Cardiac muscle cell (in vitro differentiated cells and primary cell): ENCODE measurements at regions not wholly inside any gene's neighbourhood (a gene's known extent, or its start where the extent isn't known, plus 50 kb on each side); places are given as distances from the start of the nearest gene placed in this dataset.

Experiments
- DNase-seq, 2 donors: peaks; one replicate each; pipeline versions ENCODE4 v3.0.0 to v3.0.0-alpha.2; 2010 to 2017; ENCODE audit warnings: low read depth in 1 of 2, low spot score in 1 of 2
- H3K27ac ChIP-seq: fragments of 200-600 bp; sonication (generic); 2 replicates; pipeline ENCODE4 v1.5.1; 2016
- H3K27me3 ChIP-seq: fragments of 200-600 bp; sonication (generic); 2 replicates; pipeline ENCODE4 v1.6.0; 2016; ENCODE audit warnings: control low read depth
- H3K36me3 ChIP-seq: fragments of 200-600 bp; sonication (generic); 2 replicates; pipeline ENCODE4 v1.5.1; 2016; ENCODE audit warnings: control low read depth
- H3K4me1 ChIP-seq: fragments of 200-600 bp; sonication (generic); 2 replicates; pipeline ENCODE4 v1.8.1; 2017; ENCODE audit warnings: low read depth, mild to moderate bottlenecking, mixed run types
- H3K4me3 ChIP-seq: fragments of 200-600 bp; sonication (generic); 2 replicates; pipeline ENCODE4 v1.5.1; 2016; ENCODE audit warnings: mild to moderate bottlenecking
- H3K9me3 ChIP-seq: fragments of 200-600 bp; sonication (generic); 2 replicates; pipeline ENCODE4 v1.5.1; 2017; ENCODE audit warnings: low read depth, mild to moderate bottlenecking, control low read depth
- TF ChIP-seq, protein P1 (sequence below): IDR thresholded peaks from 2 replicates; pipeline ENCODE4 v1.5.1; 2012; ENCODE audit warnings: low read depth, mild to moderate bottlenecking, low read length

DNA sequence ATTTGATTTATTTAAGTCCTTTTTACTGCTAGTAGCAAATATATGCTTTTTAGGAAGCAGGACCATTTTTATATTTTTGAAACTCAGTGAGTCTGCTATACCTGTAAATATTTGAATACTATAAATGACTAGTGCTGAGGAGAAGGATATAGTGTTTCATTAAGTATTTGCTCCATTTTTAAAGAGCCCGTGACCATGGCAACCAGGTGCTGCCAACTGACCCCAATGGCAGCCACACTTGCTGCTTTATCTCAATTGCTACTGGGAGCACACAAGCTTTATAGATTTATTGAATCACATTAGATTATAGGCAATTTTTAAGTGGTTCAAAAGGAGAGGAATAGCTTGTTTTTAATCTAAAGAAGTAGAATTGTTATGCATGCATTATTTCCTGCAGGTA, 142.0 kb downstream of the SCG2 start:
- Histone ChIP-seq H3K36me3 (no peaks in the 10 kb centered on the region), H3K4me3 (no peak overlapping the region), H3K27me3 (no peaks in the 10 kb centered on the region), H3K27ac (no peak overlapping the region), H3K9me3 (no peaks in the 10 kb centered on the region), H3K4me1 (no peaks in the 10 kb centered on the region)
- TF ChIP-seq, protein P1, sequence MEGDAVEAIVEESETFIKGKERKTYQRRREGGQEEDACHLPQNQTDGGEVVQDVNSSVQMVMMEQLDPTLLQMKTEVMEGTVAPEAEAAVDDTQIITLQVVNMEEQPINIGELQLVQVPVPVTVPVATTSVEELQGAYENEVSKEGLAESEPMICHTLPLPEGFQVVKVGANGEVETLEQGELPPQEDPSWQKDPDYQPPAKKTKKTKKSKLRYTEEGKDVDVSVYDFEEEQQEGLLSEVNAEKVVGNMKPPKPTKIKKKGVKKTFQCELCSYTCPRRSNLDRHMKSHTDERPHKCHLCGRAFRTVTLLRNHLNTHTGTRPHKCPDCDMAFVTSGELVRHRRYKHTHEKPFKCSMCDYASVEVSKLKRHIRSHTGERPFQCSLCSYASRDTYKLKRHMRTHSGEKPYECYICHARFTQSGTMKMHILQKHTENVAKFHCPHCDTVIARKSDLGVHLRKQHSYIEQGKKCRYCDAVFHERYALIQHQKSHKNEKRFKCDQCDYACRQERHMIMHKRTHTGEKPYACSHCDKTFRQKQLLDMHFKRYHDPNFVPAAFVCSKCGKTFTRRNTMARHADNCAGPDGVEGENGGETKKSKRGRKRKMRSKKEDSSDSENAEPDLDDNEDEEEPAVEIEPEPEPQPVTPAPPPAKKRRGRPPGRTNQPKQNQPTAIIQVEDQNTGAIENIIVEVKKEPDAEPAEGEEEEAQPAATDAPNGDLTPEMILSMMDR, result no peak
- no peak for DNase-seq

DNA sequence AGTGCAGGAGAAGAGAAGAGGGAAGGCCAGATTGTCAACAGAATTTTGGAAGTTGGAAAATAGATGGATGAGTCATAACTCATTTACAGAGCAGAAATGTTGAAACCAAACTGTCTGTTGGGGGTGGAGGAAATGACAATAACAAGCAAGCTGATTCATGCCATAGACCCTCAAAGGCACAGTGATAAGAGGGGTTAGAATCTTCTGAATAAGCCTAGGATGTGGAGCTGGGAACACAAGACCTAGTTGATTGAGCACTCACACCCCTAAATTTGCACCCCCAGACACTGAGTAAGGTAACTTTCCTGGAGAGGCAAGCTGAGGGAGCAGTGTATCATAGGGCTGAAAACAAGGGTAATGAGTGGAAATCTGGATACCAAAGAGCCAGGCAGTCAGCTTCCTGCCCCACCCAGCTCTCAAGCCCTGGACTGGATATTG, 141.4 kb downstream of the SCG2 start:
- TF ChIP-seq, protein P1, result no peak
- Histone ChIP-seq H3K4me3 (no peak overlapping the region), H3K27me3 (no peaks in the 10 kb centered on the region), H3K27ac (no peak overlapping the region), H3K4me1 (no peaks in the 10 kb centered on the region), H3K9me3 (no peaks in the 10 kb centered on the region), H3K36me3 (no peaks in the 10 kb centered on the region)
- peak in 1 of 2 donors; percentile 75 for DNase-seq

DNA sequence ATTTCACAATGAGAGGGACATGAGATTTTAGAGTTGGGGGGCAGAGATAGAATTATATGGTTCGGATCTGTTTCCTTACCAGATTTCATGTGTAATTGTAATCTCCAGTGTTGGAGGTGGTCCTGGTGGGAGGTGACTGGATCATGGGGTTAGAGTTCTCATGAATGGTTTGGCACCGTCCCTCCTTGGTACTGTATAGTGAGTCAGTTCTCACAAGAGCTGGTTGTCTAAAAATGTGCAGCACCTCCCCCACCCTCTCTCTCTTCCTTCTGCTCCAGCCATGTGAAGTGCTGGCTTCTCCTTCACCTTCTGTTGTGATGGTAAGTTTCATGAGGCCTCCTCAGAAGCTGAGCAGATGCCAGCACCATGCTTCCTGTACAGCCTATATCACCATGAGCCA, 138.1 kb downstream of the SCG2 start:
- Histone ChIP-seq H3K4me1 (no peaks in the 10 kb centered on the region), H3K36me3 (no peaks in the 10 kb centered on the region), H3K9me3 (no peaks in the 10 kb centered on the region), H3K4me3 (no peak overlapping the region), H3K27ac (no peak overlapping the region), H3K27me3 (no peaks in the 10 kb centered on the region)
- peak in 1 of 2 donors; percentile 59 for DNase-seq
- TF ChIP-seq, protein P1, result no peak

DNA sequence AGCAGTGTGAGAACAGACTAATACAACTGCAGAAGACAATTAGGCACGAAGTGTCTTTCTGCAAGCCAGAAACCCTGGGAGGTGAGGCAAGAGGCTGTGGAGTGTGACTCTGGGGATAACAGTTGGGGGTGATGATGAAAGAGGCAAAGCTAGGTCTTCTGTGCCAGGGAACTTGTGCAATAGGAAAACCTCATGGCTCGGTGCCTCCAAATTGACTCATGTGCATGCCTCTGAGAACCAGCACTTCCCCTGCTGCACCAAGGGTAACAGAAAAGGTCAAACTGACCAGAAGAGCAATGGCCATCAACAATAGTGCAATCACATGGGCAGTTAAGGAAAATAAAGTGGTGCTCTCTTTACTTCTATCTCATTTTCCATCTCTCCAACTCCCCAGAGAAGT, 136.4 kb downstream of the SCG2 start:
- no peaks in the 10 kb centered on the region for H3K36me3 ChIP-seq
- no peaks in the 10 kb centered on the region for H3K9me3 ChIP-seq
- H3K27me3 ChIP-seq, result no peaks in the 10 kb centered on the region
- TF ChIP-seq, protein P1, result no peak
- H3K4me3 ChIP-seq, result no peak overlapping the region
- H3K27ac ChIP-seq, result no peak overlapping the region
- no peaks in the 10 kb centered on the region for H3K4me1 ChIP-seq
- peak in 1 of 2 donors; percentile 99 for DNase-seq

DNA sequence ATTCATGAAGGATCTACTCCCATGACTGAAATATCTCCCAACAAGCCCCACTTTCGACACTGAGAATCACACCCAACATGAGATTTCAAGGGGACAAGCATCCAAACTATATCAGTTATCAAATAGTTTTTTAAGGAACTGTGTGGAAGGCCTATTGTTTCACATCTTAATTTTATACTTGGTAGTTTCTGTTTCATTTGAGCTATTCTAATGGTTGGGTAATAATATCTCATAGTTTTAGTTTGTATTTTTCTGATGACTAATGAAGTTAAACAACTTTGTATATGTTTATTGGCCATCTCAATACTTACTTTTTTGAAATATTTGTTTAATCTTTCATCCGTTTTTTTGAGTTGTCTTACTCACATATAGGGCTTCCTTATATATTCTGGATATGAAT, 135.0 kb downstream of the SCG2 start:
- no peak for DNase-seq
- Histone ChIP-seq H3K27me3 (no peaks in the 10 kb centered on the region), H3K4me3 (no peak overlapping the region), H3K36me3 (no peaks in the 10 kb centered on the region), H3K9me3 (no peaks in the 10 kb centered on the region), H3K27ac (no peak overlapping the region), H3K4me1 (no peaks in the 10 kb centered on the region)
- TF ChIP-seq, protein P1, result no peak
